ENCODE measurements at regions not wholly inside any gene's neighbourhood (a gene's known extent, or its start where the extent isn't known, plus 50 kb on each side); places are given as distances from the start of the nearest gene placed in this dataset.

- Histone ChIP-seq H3K4me2 (ENCODE audit: insufficient read depth, low read length) (no peak overlapping the region), H3K27ac (ENCODE audit: low read length) (no peak overlapping the region), H3K4me3 (ENCODE audit: low read depth in 1 of 2, low read length in 2 of 2) (no peak overlapping the region), H3K27me3 (ENCODE audit: insufficient read depth, low read length, poor library complexity) (no peaks in the 10 kb centered on the region), H2AFZ (ENCODE audit: low read depth, low read length) (no peak overlapping the region), H3K9ac (ENCODE audit: low read depth, low read length) (no peak overlapping the region), H4K20me1 (ENCODE audit: insufficient read depth, low read length) (no peaks in the 10 kb centered on the region), H3K4me1 (ENCODE audit: insufficient read depth, low read length) (no peaks in the 10 kb centered on the region), H3K36me3 (ENCODE audit: insufficient read depth, low read length) (no peaks in the 10 kb centered on the region), H3K79me2 (ENCODE audit: insufficient read depth, low read length) (no peaks in the 10 kb centered on the region), H3K9me3 (ENCODE audit: insufficient read depth, low read length, severe bottlenecking) (no peaks in the 10 kb centered on the region)
- DNase-seq (no peak), ATAC-seq (ENCODE audit: insufficient read depth, low read depth) (no peak)
- TF ChIP-seq CTCF (IDR thresholded peaks at IDR 0.05; ENCODE audit: borderline replicate concordance, extremely low read depth, low read length, poor library complexity, severe bottlenecking) = no peak
- TF ChIP-seq EZH2 (IDR thresholded peaks at IDR 0.05; ENCODE audit: borderline replicate concordance, low read depth, low read length, severe bottlenecking) = no peak
Measured at GRCh38 chr4:125811892-125812291, 497.1 kb downstream of the FAT4 start.

DNA sequence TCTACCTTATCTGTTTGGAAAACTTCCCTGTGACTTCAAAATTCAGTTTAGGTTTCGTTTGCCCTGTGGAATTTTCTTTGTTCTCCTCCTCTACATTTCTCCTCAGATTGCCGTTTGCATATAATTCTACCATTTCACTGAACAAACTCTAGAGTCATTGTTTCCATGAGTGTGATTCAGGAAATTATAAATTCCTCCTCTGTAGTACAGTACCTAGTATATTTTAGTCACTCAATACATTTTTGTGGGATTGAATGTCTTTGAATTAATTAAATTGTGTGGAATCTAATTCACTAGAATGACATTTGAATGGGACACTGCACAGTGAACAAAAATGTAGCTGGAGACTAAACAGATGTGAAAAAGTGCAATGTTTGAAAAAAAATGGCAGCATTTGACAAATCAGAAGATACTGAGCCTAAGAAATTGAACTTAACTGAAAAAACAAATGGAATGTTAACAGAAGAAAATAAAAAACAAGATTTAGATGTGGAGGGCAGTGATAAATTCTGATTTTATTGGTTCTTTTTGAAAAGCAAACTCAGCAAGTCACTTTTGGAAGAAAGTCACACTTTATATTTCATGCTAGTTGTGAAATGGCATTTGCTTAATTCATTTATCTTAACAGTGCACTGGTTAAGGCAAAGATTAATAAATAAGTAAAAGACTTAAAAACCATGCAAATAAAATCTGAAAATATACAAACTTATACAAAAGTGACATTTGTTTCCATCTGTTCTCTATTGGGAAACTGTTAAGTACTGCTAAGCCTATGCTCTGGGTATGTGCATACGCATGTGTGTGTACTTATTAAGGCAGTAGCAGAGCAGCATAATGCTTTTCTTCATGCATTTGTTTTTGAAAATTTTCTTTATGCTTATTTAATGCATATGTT is 512.3 kb downstream of the FAT4 start:
- no peak overlapping the region for H2AFZ ChIP-seq (ENCODE audit: low read depth, low read length)
- TF ChIP-seq CTCF (IDR thresholded peaks at IDR 0.05; ENCODE audit: borderline replicate concordance, extremely low read depth, low read length, poor library complexity, severe bottlenecking) = no peak
- TF ChIP-seq EZH2 (IDR thresholded peaks at IDR 0.05; ENCODE audit: borderline replicate concordance, low read depth, low read length, severe bottlenecking) = no peak
- no peak for DNase-seq

GRCh38 chr4:125827696-125828052 is 512.9 kb downstream of the FAT4 start:
- Histone ChIP-seq H3K36me3 (ENCODE audit: insufficient read depth, low read length) (no peaks in the 10 kb centered on the region), H3K27ac (ENCODE audit: low read length) (no peak overlapping the region), H4K20me1 (ENCODE audit: insufficient read depth, low read length) (no peaks in the 10 kb centered on the region), H2AFZ (ENCODE audit: low read depth, low read length) (no peak overlapping the region), H3K4me1 (ENCODE audit: insufficient read depth, low read length) (no peaks in the 10 kb centered on the region), H3K9me3 (ENCODE audit: insufficient read depth, low read length, severe bottlenecking) (no peaks in the 10 kb centered on the region), H3K79me2 (ENCODE audit: insufficient read depth, low read length) (no peaks in the 10 kb centered on the region), H3K27me3 (ENCODE audit: insufficient read depth, low read length, poor library complexity) (no peaks in the 10 kb centered on the region), H3K4me2 (ENCODE audit: insufficient read depth, low read length) (no peak overlapping the region), H3K4me3 (ENCODE audit: low read depth in 1 of 2, low read length in 2 of 2) (no peak overlapping the region), H3K9ac (ENCODE audit: low read depth, low read length) (no peak overlapping the region)
- DNase-seq (no peak), ATAC-seq (ENCODE audit: insufficient read depth, low read depth) (no peak)
- TF ChIP-seq EZH2 (IDR thresholded peaks at IDR 0.05; ENCODE audit: borderline replicate concordance, low read depth, low read length, severe bottlenecking) (no peak), CTCF (IDR thresholded peaks at IDR 0.05; ENCODE audit: borderline replicate concordance, extremely low read depth, low read length, poor library complexity, severe bottlenecking) (no peak)

More for the DNA sequence above, 512.3 kb downstream of the FAT4 start:
- no peaks in the 10 kb centered on the region for H4K20me1 ChIP-seq (ENCODE audit: insufficient read depth, low read length)
- no peaks in the 10 kb centered on the region for H3K9me3 ChIP-seq (ENCODE audit: insufficient read depth, low read length, severe bottlenecking)
- no peak overlapping the region for H3K4me2 ChIP-seq (ENCODE audit: insufficient read depth, low read length)
- no peaks in the 10 kb centered on the region for H3K4me1 ChIP-seq (ENCODE audit: insufficient read depth, low read length)
- no peaks in the 10 kb centered on the region for H3K36me3 ChIP-seq (ENCODE audit: insufficient read depth, low read length)
- H3K79me2 ChIP-seq (ENCODE audit: insufficient read depth, low read length) = no peaks in the 10 kb centered on the region
- H3K27me3 ChIP-seq (ENCODE audit: insufficient read depth, low read length, poor library complexity) = no peaks in the 10 kb centered on the region
- H3K4me3 ChIP-seq (ENCODE audit: low read depth in 1 of 2, low read length in 2 of 2) = no peak overlapping the region
- no peak overlapping the region for H3K9ac ChIP-seq (ENCODE audit: low read depth, low read length)
- ATAC-seq (ENCODE audit: insufficient read depth, low read depth) = no peak
- H3K27ac ChIP-seq (ENCODE audit: low read length) = no peak overlapping the region
